ENCODE measurements at regions not wholly inside any gene's neighbourhood (a gene's known extent, or its start where the extent isn't known, plus 50 kb on each side); places are given as distances from the start of the nearest gene placed in this dataset.

GRCh38 chr5:33170411-33170810, 270.4 kb upstream of the TARS1 start:
- TF ChIP-seq TCF12 (IDR thresholded peaks at IDR 0.05; ENCODE audit: low read depth) (no peak), EGR1 (IDR thresholded peaks at IDR 0.05) (no peak), USF1 (IDR thresholded peaks at IDR 0.05) (no peak), CEBPB (IDR thresholded peaks at IDR 0.05) (no peak), RAD21 (IDR thresholded peaks at IDR 0.05; ENCODE audit: low read depth) (no peak), ZBTB7A (IDR thresholded peaks at IDR 0.05; ENCODE audit: low read depth) (no peak), NFIC (IDR thresholded peaks at IDR 0.05) (no peak), EP300 (IDR thresholded peaks at IDR 0.05; ENCODE audit: borderline replicate concordance) (no peak)
